ENCODE measurements at regions not wholly inside any gene's neighbourhood (a gene's known extent, or its start where the extent isn't known, plus 50 kb on each side); places are given as distances from the start of the nearest gene placed in this dataset.
"Not testable (repeated sequence)": the region's sequence is repeated elsewhere in the genome, so short reads cannot be mapped to it uniquely, and the experiment has no call there.

GRCh38 chr3:144995856-144996255 is 1024.2 kb downstream of the DIPK2A start:
- intact Hi-C loops (cut with DNase I), result no loop called here
- no peak for DNase-seq (ENCODE audit: low spot score)

GRCh38 chr3:145005427-145005826 is 1033.8 kb downstream of the DIPK2A start:
- no peak for DNase-seq (ENCODE audit: low spot score)
- intact Hi-C loops (cut with DNase I), result no loop called here

- DNase-seq (ENCODE audit: low spot score), result no peak
- intact Hi-C loops (cut with DNase I), result no loop called here
These were observed 1034.6 kb downstream of the DIPK2A start for GRCh38 chr3:145006271-145006670.

GRCh38 chr3:145013931-145014330 is 1042.3 kb downstream of the DIPK2A start:
- intact Hi-C loops (cut with DNase I), result no loop called here
- no peak for DNase-seq (ENCODE audit: low spot score)

GRCh38 chr3:145015253-145015652 is 1043.6 kb downstream of the DIPK2A start:
- no peak for DNase-seq (ENCODE audit: low spot score)
- intact Hi-C loops (cut with DNase I), result no loop called here

- intact Hi-C loops (cut with DNase I), result no loop called here
- no peak for DNase-seq (ENCODE audit: low spot score)
These were observed 1046.3 kb downstream of the DIPK2A start for GRCh38 chr3:145017959-145018358.

- no peak for DNase-seq (ENCODE audit: low spot score)
- intact Hi-C loops (cut with DNase I), result no loop called here
These were observed 1050.8 kb downstream of the DIPK2A start for GRCh38 chr3:145022447-145022846.

GRCh38 chr3:145024700-145025099 is 1053.1 kb downstream of the DIPK2A start:
- DNase-seq (ENCODE audit: low spot score), result no peak
- intact Hi-C loops (cut with DNase I), result no loop called here

- intact Hi-C loops (cut with DNase I), result not testable (repeated sequence)
These were observed 1055.6 kb downstream of the DIPK2A start for GRCh38 chr3:145027186-145027585.

GRCh38 chr3:145032791-145033190 is 1061.2 kb downstream of the DIPK2A start:
- intact Hi-C loops (cut with DNase I), result no loop called here
- no peak for DNase-seq (ENCODE audit: low spot score)

More at GRCh38 chr3:145027186-145027585, 1055.6 kb downstream of the DIPK2A start:
- not testable (repeated sequence) for DNase-seq (ENCODE audit: low spot score)

GRCh38 chr3:145035682-145036081 is 1064.1 kb downstream of the DIPK2A start:
- intact Hi-C loops (cut with DNase I), result no loop called here
- DNase-seq (ENCODE audit: low spot score), result no peak

- intact Hi-C loops (cut with DNase I); DNase-seq (ENCODE audit: low spot score): not testable (repeated sequence)
These were observed 1082.4 kb downstream of the DIPK2A start for GRCh38 chr3:145054055-145054454.

GRCh38 chr3:145055375-145056076 is 1083.9 kb downstream of the DIPK2A start:
- no peak for DNase-seq (ENCODE audit: low spot score)
- intact Hi-C loops (cut with DNase I), result no loop called here

- DNase-seq (ENCODE audit: low spot score), result no peak
- intact Hi-C loops (cut with DNase I), result no loop called here
These were observed 1086.9 kb downstream of the DIPK2A start for GRCh38 chr3:145058483-145058882.

- DNase-seq (ENCODE audit: low spot score), result no peak
- intact Hi-C loops (cut with DNase I), result no loop called here
These were observed 1092.0 kb downstream of the DIPK2A start for GRCh38 chr3:145063616-145064015.

- no peak for DNase-seq (ENCODE audit: low spot score)
- intact Hi-C loops (cut with DNase I), result no loop called here
These were observed 1090.2 kb downstream of the PLOD2 start for GRCh38 chr3:145070795-145071194.

- intact Hi-C loops (cut with DNase I), result no loop called here
- no peak for DNase-seq (ENCODE audit: low spot score)
These were observed 1081.5 kb downstream of the PLOD2 start for GRCh38 chr3:145079436-145079835.

GRCh38 chr3:145087038-145087437 is 1073.9 kb downstream of the PLOD2 start:
- intact Hi-C loops (cut with DNase I), result no loop called here
- DNase-seq (ENCODE audit: low spot score), result no peak

- no peak for DNase-seq (ENCODE audit: low spot score)
- intact Hi-C loops (cut with DNase I), result no loop called here
These were observed 1072.1 kb downstream of the PLOD2 start for GRCh38 chr3:145088917-145089316.

GRCh38 chr3:145089337-145089736 is 1071.6 kb downstream of the PLOD2 start:
- DNase-seq (ENCODE audit: low spot score), result no peak
- intact Hi-C loops (cut with DNase I), result no loop called here

- DNase-seq (ENCODE audit: low spot score), result no peak
- intact Hi-C loops (cut with DNase I), result no loop called here
These were observed 1066.5 kb downstream of the PLOD2 start for GRCh38 chr3:145094355-145094941.

Data from cardiac septum (tissue), 1 donor.